Embryonic facial prominence (tissue), 1 donor: ENCODE measurements at regions not wholly inside any gene's neighbourhood (a gene's known extent, or its start where the extent isn't known, plus 50 kb on each side); places are given as distances from the start of the nearest gene placed in this dataset.
A peak's percentile ranks its signal among the peaks of the same experiment; 100 is the strongest.
"Not testable (repeated sequence)": the region's sequence is repeated elsewhere in the genome, so short reads cannot be mapped to it uniquely, and the experiment has no call there.

Experiments used
- DNase-seq: peaks from one replicate; pipeline ENCODE4 v3.0.0-alpha.2; 2016; ENCODE audit errors: extremely low spot score

- DNase-seq = no peak
Measured at GRCh38 chr16:7967996-7968509, 622.3 kb downstream of the TMEM114 start.

DNA sequence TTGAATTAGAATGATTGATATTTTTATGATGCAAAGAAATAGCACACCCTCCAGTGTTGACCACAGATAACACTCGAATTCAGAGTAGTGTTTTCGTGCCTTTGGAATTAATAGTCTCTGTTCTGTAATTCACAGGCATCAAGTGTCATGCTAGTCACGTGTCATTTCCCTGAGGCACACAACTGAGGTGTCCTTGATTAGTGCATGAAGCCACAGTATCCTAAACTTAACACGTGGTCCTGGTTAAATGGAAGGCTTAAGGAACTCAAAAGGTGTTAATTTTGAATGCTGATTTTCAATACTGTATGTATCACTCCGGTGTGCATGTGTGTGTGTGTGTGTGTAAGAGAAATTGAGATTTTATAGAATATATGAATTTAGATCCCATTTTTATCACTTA lies 625.6 kb downstream of the TMEM114 start:
- DNase-seq = no peak

- no peak for DNase-seq
Measured at GRCh38 chr16:7964167-7964566, 626.1 kb downstream of the TMEM114 start.

DNA sequence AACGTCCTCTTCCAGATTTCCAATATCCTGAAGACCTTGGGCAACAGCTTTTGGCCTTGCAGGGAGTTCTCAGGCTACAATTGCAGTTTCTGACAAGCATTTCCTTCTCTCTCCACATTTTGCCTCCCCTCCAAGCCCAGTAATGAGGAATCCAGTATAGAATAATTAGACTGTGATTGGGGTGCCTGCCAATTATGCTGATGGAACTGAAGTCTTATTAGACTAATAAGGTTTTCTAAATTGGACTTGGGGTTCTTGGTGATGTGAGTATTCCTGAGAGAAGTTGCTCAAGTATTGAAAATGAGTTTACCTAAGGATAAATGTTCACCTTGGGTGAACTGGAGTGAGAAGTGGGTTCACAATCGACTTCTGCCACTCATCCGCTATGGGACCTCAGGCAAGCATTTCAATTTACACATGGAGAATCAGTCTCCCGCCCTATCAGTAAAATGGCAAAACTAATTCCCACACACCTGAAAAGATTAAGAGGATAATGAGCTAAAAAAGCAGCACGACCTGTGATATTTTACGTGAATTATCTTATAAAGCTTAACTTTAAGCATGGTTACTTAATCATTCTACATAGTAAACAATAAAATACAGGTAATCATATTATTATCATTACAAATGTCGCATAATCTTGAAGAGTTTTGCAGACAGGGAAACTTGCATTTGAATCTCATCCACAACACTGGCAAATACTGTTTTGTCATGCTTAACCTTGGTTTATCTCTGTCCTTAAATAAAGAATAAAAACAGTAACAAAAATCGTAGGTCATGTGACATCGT lies 628.0 kb downstream of the TMEM114 start:
- no peak for DNase-seq

- no peak for DNase-seq
Measured at GRCh38 chr16:7957151-7957550, 624.5 kb downstream of the RBFOX1 start.

DNA sequence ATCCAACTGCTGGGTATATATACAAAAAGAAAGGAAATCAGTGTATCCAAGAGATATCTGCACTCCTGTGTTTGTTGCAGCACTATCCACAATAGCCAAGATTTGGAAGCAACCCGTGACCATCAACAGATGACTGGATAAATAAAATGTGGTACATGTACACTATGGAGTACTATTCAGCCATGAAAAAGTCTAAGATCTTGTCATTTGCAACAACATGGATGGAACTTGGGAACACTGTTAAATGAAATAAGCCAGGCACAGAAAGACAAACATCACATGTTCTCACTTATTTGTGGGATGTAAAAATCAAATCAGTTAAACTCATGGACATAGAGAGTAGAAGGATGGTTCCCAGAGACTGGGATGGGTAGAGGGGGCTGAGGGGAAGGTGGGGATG lies 620.7 kb downstream of the RBFOX1 start:
- no peak for DNase-seq

- DNase-seq = no peak
Measured at GRCh38 chr16:7946142-7946541, 613.5 kb downstream of the RBFOX1 start.

GRCh38 chr16:7938175-7938574 lies 605.5 kb downstream of the RBFOX1 start:
- DNase-seq = peak; percentile 34

- DNase-seq = no peak
Measured at GRCh38 chr16:7921345-7921744, 588.7 kb downstream of the RBFOX1 start.

- DNase-seq = no peak
Measured at GRCh38 chr16:7919782-7920181, 587.1 kb downstream of the RBFOX1 start.

DNA sequence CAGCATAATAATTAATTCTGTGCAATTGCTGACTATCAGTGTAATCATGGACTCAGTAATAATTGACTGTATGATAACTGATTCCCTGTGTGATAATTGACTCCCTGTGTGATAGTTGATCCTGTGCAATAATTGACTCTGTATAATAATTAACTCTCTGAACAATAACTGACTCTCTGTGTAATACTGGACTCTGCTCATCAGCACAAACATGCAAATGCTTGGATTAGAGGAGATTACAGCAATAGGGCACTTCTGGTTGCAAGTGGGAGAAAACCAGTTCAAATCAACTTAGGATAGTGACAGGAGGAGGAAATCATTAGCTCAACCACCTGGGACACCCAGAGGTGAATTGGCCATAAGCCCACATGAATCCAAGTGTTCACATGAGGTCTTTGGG lies 582.1 kb downstream of the RBFOX1 start:
- no peak for DNase-seq

DNA sequence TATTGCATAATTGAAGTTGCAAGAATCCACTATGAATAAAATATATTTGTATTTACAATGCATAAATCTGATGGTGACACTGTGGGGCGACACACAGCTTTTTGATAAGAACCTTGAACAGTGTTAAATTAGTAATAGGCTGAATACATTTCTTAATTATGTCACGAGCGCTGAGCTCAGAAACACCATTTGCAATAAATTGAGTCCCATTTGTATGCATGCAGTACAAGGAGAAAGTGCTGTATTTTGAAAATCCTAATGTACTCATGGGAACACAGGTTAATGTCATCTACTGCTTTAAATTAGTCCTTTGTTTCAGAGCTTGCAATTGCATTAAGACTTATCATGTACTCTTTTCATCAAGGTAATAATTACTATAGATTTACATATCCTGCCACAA lies 579.5 kb downstream of the RBFOX1 start:
- DNase-seq = no peak

DNA sequence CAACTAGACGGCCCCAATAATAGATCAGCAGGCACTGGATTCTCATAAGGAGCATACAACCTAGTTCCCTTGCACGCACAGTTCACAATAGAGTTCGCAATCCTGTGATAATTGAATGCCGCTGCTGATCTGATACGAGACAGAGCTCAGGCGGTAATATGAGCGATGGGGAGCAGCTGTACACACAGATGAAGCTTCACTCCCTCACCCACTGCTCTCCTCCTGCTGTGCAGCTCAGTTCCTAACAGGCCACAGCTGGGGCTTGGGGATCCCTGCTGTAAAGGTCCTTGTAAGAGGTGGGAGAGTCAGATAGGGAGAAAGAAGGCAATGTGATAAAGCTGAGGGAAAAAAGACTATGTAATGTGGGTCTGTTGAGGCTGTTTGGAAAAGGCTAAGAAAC lies 577.5 kb downstream of the RBFOX1 start:
- no peak for DNase-seq

DNA sequence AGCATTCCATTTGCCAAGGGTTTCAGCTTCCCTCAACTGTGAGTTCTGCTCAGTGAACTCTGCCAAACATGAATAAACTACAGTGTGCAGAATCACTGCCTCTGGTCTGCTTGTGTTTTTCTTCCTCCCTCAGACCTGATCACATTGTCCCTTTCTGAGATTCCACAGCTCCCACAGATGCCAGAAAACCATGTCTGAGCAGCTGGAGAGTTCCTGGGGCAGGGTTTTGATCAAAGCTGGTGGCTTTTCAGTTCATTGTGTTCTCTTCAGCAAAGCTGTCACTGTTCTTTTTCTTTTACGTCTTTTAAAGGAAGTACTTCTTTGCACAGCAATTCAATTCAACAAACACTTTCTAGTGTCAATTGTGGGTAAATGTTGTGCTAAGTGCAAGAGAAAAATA lies 555.8 kb downstream of the RBFOX1 start:
- no peak for DNase-seq

- no peak for DNase-seq
Measured at GRCh38 chr16:7887316-7887715, 554.7 kb downstream of the RBFOX1 start.

GRCh38 chr16:7871979-7872378 lies 539.3 kb downstream of the RBFOX1 start:
- DNase-seq = no peak

GRCh38 chr16:7871371-7871770 lies 538.7 kb downstream of the RBFOX1 start:
- DNase-seq = no peak

DNA sequence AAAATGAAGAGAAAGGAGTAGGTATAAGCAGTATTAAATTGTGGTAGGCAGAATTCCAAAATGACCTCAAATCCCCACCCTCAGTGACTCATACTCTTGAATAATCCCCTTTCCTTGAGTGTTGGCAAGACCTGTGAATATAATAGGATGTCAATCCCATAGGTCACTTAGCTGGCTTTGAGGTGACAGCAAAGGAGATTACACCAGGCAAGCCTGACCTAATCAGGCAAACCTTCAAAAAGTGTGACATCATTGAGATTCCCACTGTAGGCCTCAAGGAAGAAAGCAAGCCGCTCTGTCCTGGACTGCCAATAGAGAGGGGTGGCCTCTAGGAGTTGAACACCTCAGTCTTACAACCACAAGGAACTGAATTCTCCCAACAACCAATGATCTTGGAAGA lies 535.2 kb downstream of the RBFOX1 start:
- DNase-seq = no peak

DNA sequence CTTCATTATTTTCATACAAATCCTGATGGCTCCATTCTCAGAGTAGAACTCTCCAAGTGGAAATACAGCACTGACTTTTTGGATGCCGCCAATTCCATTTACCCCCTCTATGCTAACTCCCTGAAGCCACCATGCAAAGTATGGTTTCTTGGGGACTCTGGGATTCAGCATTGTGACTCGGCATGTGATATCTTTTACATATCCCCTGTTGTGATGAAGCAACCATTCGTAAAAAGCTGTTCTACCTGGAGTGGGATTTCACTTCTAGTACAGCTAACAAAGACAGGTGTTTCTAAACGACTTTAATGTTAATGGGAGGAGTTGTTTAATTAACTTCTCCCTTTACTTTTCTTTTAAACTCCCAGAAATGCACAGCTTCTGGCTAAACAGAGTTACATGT lies 533.5 kb downstream of the RBFOX1 start:
- DNase-seq = no peak

DNA sequence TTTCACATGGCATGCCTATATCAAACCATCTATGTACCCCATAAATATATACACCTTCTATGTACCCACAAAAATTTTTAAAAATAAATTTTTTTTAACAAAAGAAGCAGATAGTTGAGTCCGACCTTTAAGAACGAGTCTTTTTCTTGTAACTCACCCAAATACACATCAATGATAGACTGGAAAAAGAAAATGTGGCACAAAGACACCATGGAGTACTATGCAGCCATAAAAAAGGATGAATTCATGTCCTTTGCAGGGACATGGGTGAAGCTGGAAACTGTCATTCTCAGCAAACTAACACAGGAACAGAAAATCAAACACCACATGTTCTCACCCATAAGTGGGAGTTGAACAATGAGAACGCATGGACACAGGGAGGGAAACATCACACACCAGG lies 532.7 kb downstream of the RBFOX1 start:
- DNase-seq = not testable (repeated sequence)

DNA sequence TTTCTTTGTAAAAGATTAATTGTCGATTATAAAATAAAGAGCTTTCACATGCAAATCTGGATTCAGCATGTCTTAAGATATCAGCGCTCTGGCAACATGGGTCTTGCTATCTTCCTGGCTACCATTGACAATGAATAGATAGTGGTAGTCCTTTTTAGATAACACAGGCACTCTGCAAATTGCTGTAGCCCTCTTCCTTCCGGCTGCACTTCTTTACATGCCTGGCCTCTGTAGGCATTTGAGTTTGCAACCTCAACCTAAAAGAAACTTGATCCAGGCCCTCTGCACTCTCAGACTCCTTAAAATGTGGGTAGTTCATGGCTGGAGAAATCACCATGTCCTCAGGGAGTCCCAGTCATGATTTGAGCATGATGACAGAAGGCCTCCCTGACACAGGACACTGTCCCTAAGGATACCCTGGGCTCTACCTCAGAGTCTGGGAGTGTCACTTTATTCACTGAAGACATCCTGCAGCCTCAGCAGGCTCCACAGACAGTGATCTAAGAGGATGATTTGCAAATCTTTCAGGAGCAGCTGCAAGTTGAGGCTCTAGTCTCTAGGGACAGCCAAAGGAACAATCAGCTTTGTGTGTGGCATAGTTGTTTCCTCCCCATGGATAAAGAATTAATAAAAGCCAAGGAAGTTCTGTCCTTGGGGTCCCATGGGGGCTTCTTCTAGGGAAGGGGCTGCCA lies 529.4 kb downstream of the RBFOX1 start:
- DNase-seq = no peak

DNA sequence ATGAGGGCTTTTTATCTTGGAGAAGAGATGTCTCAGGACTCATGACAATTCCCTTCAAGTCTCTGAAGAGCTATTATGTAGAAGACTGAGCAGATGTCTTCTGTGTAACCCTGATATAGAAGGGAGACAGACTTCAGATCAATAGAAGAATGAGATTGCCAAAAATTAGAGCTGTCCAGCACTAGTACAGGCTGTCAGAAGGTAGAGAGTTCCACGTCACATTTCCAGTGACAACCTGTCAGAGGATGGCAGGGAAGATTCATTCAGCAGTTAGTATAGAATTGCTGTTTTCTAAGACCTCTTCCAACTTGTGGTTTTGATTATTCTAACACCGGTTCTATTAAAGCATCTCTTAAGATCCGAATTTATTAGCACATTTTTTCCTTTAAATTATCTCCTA lies 520.6 kb downstream of the RBFOX1 start:
- no peak for DNase-seq

DNA sequence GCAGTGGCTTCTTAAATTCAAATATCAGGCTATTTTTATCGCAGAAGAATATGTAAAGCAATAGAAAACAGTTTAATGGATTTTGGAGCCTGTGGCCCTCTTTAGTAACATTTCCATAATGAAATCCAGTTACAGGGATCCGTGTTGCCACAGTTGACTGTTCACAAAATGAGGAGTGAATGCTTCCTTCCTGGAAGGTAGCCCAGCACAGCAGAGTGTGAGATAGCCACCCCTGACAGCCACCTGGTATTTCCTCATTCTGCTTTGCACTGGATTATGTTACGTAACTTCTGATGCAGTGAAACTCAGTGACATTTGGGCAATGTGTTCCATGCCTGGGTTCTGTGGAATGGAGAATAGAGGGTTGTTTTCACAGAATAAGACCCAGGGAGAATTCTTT lies 517.2 kb downstream of the RBFOX1 start:
- DNase-seq = no peak
